ENCODE measurements at regions not wholly inside any gene's neighbourhood (a gene's known extent, or its start where the extent isn't known, plus 50 kb on each side); places are given as distances from the start of the nearest gene placed in this dataset.
"Not testable (repeated sequence)": the region's sequence is repeated elsewhere in the genome, so short reads cannot be mapped to it uniquely, and the experiment has no call there.

DNA sequence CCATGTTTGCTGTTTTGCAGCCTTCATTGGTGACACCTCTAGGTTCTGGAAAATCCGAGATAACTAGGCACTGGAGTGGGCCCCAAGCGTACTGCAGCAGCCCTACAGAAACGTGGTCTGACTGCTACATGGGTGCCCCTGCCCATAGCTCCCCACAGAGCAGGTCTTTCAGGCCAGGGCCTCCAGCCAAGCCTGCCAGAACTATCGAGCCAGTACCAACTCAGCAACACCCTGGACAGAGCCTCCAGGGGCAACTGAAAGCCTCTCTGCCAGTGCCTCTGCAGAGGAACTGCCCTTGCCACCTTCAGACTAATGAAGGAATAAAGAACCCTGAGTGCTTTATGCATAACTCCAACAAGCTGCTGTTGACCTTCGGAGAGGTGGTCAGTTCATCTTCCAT lies 111.1 kb upstream of the PPP3CA start:
- Histone ChIP-seq H3K27me3 (ENCODE audit: control insufficient read depth, insufficient read depth, low read length) (no peaks in the 10 kb centered on the region), H3K36me3 (replicated peaks; ENCODE audit: control insufficient read depth, insufficient read depth, low read length) (no peaks in the 10 kb centered on the region), H3K4me3 (ENCODE audit: insufficient read depth, low read depth, low read length) (no peak overlapping the region)
- no peak for DNase-seq

DNA sequence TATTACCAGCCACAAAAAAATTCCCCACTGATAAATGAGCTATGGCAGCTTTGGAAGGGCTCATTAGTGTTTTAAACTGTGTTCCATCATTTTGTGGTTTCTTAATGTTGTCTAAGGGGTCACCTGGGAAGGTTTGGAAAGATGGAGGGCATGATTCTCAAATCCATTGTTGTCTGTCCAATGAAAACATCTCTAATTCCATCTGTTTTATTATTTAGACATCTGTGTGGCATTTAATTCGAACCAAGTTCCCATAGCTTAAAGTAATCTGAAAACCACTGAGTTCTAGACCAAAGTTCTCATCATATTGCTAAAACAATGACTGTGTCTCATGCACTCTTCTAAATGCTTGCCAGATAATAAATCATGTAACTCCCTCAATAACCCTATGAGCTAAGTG lies 103.8 kb upstream of the PPP3CA start:
- Histone ChIP-seq H3K36me3 (replicated peaks; ENCODE audit: control insufficient read depth, insufficient read depth, low read length) (no peaks in the 10 kb centered on the region), H3K27me3 (ENCODE audit: control insufficient read depth, insufficient read depth, low read length) (no peaks in the 10 kb centered on the region), H3K4me3 (ENCODE audit: insufficient read depth, low read depth, low read length) (no peak overlapping the region)
- no peak for DNase-seq

DNA sequence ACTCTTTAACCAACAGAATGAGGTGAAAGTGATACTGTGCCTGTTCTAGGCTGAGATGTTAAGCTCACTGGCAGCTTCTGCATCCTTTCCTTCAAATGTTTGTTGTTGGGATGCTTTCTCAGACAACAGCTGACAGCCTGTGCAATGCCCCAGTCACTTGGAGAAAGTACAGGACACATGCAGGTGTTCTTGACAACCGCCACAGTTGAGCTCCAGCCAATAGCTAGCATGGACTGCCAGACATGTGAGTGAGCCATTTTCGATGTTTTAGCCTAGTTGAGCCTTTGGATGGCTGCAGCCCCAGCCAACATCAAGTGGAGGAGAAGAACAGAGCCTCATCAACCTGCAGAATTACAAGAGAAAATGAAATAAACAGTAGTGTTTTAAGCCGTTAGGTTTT lies 94.1 kb upstream of the PPP3CA start:
- H3K4me3 ChIP-seq (ENCODE audit: insufficient read depth, low read depth, low read length), result no peak overlapping the region
- no peaks in the 10 kb centered on the region for H3K36me3 ChIP-seq (replicated peaks; ENCODE audit: control insufficient read depth, insufficient read depth, low read length)
- no peak for DNase-seq

DNA sequence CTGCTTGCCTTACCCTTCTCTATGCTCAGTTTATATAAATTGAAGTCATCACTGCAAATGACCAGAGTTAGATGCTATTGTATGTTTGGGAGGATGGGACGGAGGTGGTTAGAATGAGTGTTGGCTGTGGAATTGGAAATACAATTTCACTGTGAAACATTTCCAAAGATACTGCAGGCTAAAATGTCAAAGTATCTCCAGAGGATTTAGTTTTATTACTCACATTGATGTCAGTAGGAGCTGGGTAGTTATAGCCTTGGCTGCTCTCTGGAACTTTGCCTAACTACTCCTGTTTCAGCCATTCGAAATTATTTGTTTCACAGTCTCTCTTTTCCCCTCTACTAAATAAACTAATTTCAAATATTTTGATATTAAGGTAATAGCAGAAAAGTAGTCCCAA lies 92.6 kb upstream of the PPP3CA start:
- DNase-seq, result no peak
- Histone ChIP-seq H3K36me3 (replicated peaks; ENCODE audit: control insufficient read depth, insufficient read depth, low read length) (no peaks in the 10 kb centered on the region), H3K27me3 (ENCODE audit: control insufficient read depth, insufficient read depth, low read length) (no peaks in the 10 kb centered on the region), H3K4me3 (ENCODE audit: insufficient read depth, low read depth, low read length) (no peak overlapping the region)

More for the DNA sequence above, 94.1 kb upstream of the PPP3CA start:
- H3K27me3 ChIP-seq (ENCODE audit: control insufficient read depth, insufficient read depth, low read length), result no peaks in the 10 kb centered on the region

DNA sequence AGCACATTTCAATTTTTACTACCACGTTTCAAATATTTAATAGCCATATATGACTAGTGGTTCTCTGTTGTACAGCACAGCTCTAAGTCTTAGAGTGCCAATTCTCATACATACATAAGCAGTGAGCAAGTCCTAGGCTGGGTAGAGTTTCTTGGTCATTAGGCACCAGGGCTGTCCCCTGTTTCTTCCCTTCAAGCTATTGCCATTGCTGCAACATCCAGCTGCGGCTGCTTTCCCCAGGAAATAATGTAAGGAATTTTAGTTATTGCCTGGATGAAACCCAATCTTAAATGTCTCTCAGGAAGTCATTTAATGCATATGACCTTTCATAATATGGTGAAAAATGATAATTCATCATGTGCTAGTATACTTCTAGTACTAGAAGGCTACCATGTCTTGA lies 74.1 kb upstream of the PPP3CA start:
- Histone ChIP-seq H3K27me3 (ENCODE audit: control insufficient read depth, insufficient read depth, low read length) (no peaks in the 10 kb centered on the region), H3K4me3 (ENCODE audit: insufficient read depth, low read depth, low read length) (no peak overlapping the region), H3K36me3 (replicated peaks; ENCODE audit: control insufficient read depth, insufficient read depth, low read length) (no peaks in the 10 kb centered on the region)
- DNase-seq, result no peak

DNA sequence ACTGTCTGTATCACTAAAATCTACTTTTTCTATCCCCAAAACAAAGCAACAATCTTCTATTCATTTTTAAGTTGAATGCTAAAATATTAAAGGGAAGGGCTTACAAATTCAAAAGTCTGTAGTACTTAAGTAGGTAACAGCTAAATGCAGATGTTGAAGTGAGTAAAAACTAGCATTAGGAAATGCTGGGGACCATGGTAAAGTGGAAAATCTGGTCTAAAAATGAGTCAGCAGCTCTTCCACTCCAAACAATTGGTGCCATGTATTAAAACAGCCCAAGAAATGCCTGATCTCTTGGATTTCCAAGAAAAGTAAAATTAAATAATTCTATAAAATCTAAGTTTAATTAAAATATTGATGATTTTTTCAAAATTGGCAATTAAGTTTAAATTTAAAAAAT lies 73.3 kb upstream of the PPP3CA start:
- Histone ChIP-seq H3K36me3 (replicated peaks; ENCODE audit: control insufficient read depth, insufficient read depth, low read length) (no peaks in the 10 kb centered on the region), H3K27me3 (ENCODE audit: control insufficient read depth, insufficient read depth, low read length) (no peaks in the 10 kb centered on the region), H3K4me3 (ENCODE audit: insufficient read depth, low read depth, low read length) (no peak overlapping the region)
- DNase-seq, result no peak

DNA sequence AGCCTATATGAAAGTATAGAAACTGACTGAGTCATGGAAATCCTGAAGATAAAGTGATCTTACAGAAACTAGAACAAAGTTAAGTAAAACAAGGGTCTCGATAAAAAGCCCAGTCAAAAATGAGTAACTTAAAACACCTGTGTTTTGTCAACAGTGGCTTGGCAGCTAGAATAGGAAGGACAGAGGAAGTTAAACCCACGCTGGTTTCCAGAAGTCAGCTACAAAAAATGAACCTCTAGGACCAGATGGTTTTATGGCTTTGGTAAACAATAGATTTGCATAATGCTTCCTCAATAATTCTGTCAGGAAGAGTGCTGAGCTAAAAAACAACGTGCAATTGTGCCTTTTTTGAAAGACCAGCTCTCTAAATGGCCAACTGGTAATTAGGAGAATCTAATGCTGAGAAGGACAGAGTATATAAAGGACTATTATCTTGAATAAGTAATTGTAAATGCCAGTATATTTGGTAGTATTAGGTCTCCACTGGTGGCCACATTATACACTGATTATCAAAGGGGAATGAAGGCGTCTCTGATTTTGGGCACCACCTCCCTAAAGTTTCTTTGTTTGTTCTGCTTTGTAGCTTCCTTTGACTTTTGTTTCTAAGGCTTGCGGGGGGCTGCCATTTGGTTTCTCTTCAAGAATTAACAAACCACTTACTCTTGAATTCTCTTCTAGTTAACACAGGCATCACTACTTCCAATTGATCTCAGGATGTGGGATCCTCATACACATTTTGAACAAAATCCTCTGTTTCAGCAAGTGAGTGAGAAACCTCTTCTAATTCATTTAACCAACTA lies 72.2 kb upstream of the PPP3CA start:
- Histone ChIP-seq H3K27me3 (ENCODE audit: control insufficient read depth, insufficient read depth, low read length) (no peaks in the 10 kb centered on the region), H3K4me3 (ENCODE audit: insufficient read depth, low read depth, low read length) (no peak overlapping the region), H3K36me3 (replicated peaks; ENCODE audit: control insufficient read depth, insufficient read depth, low read length) (no peaks in the 10 kb centered on the region)
- DNase-seq, result no peak

DNA sequence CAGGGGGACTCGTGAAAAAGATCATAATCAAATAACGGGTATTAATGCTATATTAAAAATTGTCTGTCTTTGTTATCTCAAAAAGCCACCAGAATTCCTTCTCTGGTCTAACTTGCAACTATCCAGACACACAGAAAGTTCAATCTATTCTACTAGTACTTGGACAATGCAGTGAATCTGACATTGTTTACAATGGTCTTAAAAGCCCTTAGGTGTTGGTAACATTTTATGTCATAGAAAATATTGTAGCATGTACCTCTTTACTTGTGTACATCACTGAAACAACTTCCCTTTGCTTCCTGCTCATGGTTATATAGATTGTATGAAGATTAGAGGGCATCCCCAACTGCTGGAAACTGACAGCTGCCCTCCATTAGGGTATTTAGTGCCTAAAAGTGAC lies 71.1 kb upstream of the PPP3CA start:
- H3K4me3 ChIP-seq (ENCODE audit: insufficient read depth, low read depth, low read length), result no peak overlapping the region
- no peaks in the 10 kb centered on the region for H3K27me3 ChIP-seq (ENCODE audit: control insufficient read depth, insufficient read depth, low read length)
- no peak for DNase-seq
- no peaks in the 10 kb centered on the region for H3K36me3 ChIP-seq (replicated peaks; ENCODE audit: control insufficient read depth, insufficient read depth, low read length)

DNA sequence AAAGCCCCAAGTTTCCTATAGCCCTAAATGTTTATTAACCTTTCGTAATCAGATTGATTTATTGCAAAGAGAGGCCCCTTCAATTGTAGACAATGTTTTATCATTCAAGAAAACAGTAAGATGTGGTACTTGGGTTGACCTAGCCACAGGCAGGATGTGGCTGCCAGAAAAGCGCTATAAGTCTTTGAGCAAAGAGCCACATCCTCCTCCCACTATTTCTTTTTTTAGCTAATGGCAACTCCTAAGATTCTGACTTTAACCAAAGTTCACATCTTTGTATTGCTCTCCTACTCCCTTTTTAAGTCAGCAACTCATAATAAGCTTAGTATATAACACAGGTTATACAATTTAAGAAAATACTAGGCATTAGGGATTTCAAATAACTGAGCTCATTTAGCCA lies 70.7 kb upstream of the PPP3CA start:
- no peaks in the 10 kb centered on the region for H3K36me3 ChIP-seq (replicated peaks; ENCODE audit: control insufficient read depth, insufficient read depth, low read length)
- DNase-seq, result no peak
- no peak overlapping the region for H3K4me3 ChIP-seq (ENCODE audit: insufficient read depth, low read depth, low read length)
- no peaks in the 10 kb centered on the region for H3K27me3 ChIP-seq (ENCODE audit: control insufficient read depth, insufficient read depth, low read length)

DNA sequence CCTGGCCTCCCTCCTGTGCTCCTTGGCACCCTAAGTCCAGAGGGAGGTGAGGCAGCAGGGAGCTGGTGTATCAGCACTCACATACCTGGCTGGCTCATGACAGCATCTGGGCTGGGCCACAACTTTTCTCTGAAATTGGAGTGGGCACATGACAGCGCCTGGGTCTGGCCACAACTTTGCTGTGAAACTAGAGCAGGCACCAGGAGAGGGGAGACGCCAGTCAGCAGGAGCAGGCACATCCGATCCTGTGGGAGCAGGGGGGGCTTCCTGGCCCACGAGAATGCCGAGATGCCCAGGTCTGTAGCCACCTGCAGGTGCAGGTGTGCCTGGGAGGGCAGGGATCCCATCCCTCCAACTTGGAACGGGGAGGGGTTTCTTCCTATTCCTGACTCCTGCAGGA lies 69.7 kb upstream of the PPP3CA start:
- H3K27me3 ChIP-seq (ENCODE audit: control insufficient read depth, insufficient read depth, low read length), result no peaks in the 10 kb centered on the region
- DNase-seq, result no peak
- H3K36me3 ChIP-seq (replicated peaks; ENCODE audit: control insufficient read depth, insufficient read depth, low read length), result no peaks in the 10 kb centered on the region
- no peak overlapping the region for H3K4me3 ChIP-seq (ENCODE audit: insufficient read depth, low read depth, low read length)

DNA sequence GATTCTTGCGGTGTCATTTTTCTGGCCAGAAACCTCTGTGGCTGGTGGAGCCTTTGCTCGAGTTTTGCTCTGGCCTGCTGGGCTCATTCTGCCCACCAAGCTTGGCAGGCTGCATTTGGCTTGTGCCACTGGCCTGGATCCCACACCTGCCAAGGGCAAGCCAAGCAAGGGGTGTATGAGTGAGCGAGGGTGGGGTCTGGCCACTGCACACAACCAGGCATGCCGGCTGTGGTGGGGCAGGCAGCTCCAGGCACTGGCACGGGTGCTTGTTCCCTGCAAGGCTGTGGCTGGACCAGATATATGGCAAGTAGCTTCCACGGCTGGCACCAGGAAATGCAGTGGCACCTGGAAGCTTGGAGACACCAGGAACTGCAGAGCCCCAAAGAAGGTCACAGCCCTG lies 68.6 kb upstream of the PPP3CA start:
- Histone ChIP-seq H3K36me3 (replicated peaks; ENCODE audit: control insufficient read depth, insufficient read depth, low read length) (no peaks in the 10 kb centered on the region), H3K4me3 (ENCODE audit: insufficient read depth, low read depth, low read length) (no peak overlapping the region), H3K27me3 (ENCODE audit: control insufficient read depth, insufficient read depth, low read length) (no peaks in the 10 kb centered on the region)
- DNase-seq, result no peak

DNA sequence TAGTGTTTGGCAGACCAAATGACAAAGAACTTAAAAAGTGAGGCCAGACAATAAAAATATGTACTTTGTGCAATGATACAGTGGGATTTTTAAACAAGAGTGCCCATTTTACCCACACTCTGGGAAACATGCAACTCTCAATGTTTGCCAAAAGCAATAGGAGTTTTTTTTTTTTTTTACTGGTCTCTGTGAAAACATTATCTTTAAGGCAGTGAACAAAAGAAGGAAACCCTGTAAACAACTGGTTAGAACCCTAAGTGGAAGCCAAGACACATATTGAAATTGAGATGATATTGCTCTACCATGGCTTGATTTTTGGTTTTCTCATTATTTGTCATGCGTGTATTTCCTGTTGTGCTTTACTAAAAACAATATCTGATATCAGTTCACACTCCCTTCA lies 67.2 kb upstream of the PPP3CA start:
- DNase-seq, result no peak
- no peak overlapping the region for H3K4me3 ChIP-seq (ENCODE audit: insufficient read depth, low read depth, low read length)
- no peaks in the 10 kb centered on the region for H3K36me3 ChIP-seq (replicated peaks; ENCODE audit: control insufficient read depth, insufficient read depth, low read length)
- no peaks in the 10 kb centered on the region for H3K27me3 ChIP-seq (ENCODE audit: control insufficient read depth, insufficient read depth, low read length)

DNA sequence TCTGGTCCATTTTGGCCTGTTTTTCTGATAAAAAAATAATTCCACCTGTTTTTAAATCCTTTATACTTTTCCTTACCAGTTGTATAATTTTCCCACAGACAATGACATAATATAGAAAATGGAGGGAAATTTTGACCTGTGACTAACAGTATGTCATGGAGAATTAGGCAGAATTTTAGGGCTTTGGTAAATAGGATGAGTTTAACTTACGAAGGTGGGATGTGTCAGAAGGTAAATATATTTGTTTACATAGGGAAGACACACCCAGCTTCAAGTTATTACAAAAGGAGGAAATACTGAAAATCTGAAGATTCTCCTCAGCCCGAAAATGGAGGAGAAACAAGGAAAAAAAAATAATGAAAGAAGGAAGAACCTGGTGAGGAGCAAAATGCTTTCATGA lies 64.6 kb upstream of the PPP3CA start:
- H3K27me3 ChIP-seq (ENCODE audit: control insufficient read depth, insufficient read depth, low read length), result no peaks in the 10 kb centered on the region
- no peak for DNase-seq
- no peak overlapping the region for H3K4me3 ChIP-seq (ENCODE audit: insufficient read depth, low read depth, low read length)
- H3K36me3 ChIP-seq (replicated peaks; ENCODE audit: control insufficient read depth, insufficient read depth, low read length), result no peaks in the 10 kb centered on the region

DNA sequence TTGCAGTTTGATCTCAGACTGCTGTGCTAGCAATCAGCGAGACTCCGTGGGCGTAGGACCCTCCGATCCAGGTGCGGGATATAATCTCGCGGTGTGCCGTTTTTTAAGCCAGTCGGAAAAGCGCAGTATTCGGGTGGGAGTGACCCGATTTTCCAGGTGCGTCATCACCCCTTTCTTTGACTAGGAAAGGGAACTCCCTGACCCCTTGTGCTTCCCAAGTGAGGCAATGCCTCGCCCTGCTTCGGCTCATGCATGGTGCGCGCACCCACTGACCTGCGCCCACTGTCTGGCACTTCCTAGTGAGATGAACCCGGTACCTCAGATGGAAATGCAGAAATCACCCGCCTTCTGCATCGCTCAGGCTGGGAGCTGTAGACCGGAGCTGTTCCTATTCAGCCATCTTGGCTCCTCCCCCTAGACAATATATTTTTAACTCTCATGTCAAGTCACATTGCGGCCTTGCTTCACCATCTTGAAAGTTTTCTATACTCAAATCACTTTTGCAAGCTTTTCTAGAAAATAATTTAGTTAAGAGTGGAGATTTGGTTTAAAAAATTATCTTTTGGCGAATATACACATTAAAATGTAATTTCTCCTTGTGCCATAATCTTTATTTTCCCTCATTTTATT lies 64.1 kb upstream of the PPP3CA start:
- H3K4me3 ChIP-seq (ENCODE audit: insufficient read depth, low read depth, low read length); DNase-seq; H3K27me3 ChIP-seq (ENCODE audit: control insufficient read depth, insufficient read depth, low read length); H3K36me3 ChIP-seq (replicated peaks; ENCODE audit: control insufficient read depth, insufficient read depth, low read length): not testable (repeated sequence)

DNA sequence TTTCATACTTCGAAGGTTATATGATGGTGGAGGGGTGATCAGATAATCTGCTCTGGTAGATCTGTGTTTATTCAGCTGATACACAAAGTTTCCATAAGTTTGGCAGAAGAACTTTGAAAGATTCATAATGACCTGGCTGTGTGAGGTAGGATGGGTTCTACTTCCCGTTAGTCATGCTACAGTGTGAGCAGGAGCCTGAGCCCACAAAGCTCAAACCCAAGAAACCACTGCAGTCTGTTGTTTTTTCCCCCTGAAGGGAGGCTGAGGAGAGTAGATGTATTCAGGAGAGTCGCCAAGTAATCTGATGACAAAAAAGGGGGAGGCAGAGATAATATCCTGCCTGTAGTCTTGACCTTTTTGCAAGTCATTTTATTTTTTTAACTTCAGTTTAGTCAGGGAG lies 52.8 kb upstream of the PPP3CA start:
- no peaks in the 10 kb centered on the region for H3K36me3 ChIP-seq (replicated peaks; ENCODE audit: control insufficient read depth, insufficient read depth, low read length)
- no peaks in the 10 kb centered on the region for H3K27me3 ChIP-seq (ENCODE audit: control insufficient read depth, insufficient read depth, low read length)
- no peak for DNase-seq

More for the DNA sequence above, 52.8 kb upstream of the PPP3CA start:
- H3K4me3 ChIP-seq (ENCODE audit: insufficient read depth, low read depth, low read length), result no peak overlapping the region
